SK-N-SH treated with all-trans-retinoic acid at 6 μM for 48 hours (cell line): ENCODE measurements at regions not wholly inside any gene's neighbourhood (a gene's known extent, or its start where the extent isn't known, plus 50 kb on each side); places are given as distances from the start of the nearest gene placed in this dataset.

Experiments
- ARNTL ChIP-seq: fragments of 450-650 bp; formaldehyde crosslinking; IDR thresholded peaks from 2 replicates; pipeline ENCODE4 v1.5.0; 2020; ENCODE audit warnings: low read depth, mild to moderate bottlenecking, moderate library complexity, borderline replicate concordance
- BACH2 ChIP-seq: fragments of 250-450 bp; sonication (Bioruptor Pico); IDR thresholded peaks from 2 replicates; pipeline ENCODE4 v1.9.0; 2021; ENCODE audit warnings: mild to moderate bottlenecking, borderline replicate concordance
- CREB5 ChIP-seq: fragments of 250-450 bp; sonication (Bioruptor Pico); IDR thresholded peaks from 2 replicates; pipeline ENCODE4 v1.5.1; 2020; ENCODE audit warnings: low read depth, mild to moderate bottlenecking, moderate library complexity
- ESRRG ChIP-seq: fragments of 250-450 bp; sonication (Bioruptor Pico); IDR thresholded peaks from 2 replicates; pipeline ENCODE4 v1.6.1; 2021; ENCODE audit warnings: mild to moderate bottlenecking
- ISL1 ChIP-seq: fragments of 250-450 bp; sonication (Bioruptor Pico); IDR thresholded peaks from 2 replicates; pipeline ENCODE4 v2.1.2; 2022; ENCODE audit warnings: mild to moderate bottlenecking, moderate library complexity
- PATZ1 ChIP-seq: fragments of 250-450 bp; sonication (Bioruptor Pico); IDR thresholded peaks from 2 replicates; pipeline ENCODE4 v1.8.0; 2020; ENCODE audit warnings: mild to moderate bottlenecking, moderate library complexity, borderline replicate concordance
- PPARA ChIP-seq: fragments of 250-450 bp; sonication (Bioruptor Pico); IDR thresholded peaks from 2 replicates; pipeline ENCODE4 v1.5.0; 2020; ENCODE audit warnings: mild to moderate bottlenecking, borderline replicate concordance
- TOX ChIP-seq: fragments of 250-450 bp; sonication (Bioruptor Pico); IDR thresholded peaks from 2 replicates; pipeline ENCODE4 v1.8.0; 2021; ENCODE audit warnings: mild to moderate bottlenecking, moderate library complexity, borderline replicate concordance
- ZFP3 ChIP-seq: fragments of 250-450 bp; sonication (Bioruptor Pico); IDR thresholded peaks from 2 replicates; pipeline ENCODE4 v1.5.0; 2020; ENCODE audit warnings: mild to moderate bottlenecking, moderate library complexity
- ZNF8 ChIP-seq: fragments of 450-650 bp; formaldehyde crosslinking; IDR thresholded peaks from 2 replicates; pipeline ENCODE4 v1.5.0; 2020; ENCODE audit warnings: mild to moderate bottlenecking, moderate library complexity
- TF ChIP-seq, protein P1 (sequence below): fragments of 250-450 bp; sonication (Bioruptor Pico); IDR thresholded peaks from 2 replicates; pipeline ENCODE4 v1.5.1; 2021; ENCODE audit warnings: mild to moderate bottlenecking, moderate library complexity

DNA sequence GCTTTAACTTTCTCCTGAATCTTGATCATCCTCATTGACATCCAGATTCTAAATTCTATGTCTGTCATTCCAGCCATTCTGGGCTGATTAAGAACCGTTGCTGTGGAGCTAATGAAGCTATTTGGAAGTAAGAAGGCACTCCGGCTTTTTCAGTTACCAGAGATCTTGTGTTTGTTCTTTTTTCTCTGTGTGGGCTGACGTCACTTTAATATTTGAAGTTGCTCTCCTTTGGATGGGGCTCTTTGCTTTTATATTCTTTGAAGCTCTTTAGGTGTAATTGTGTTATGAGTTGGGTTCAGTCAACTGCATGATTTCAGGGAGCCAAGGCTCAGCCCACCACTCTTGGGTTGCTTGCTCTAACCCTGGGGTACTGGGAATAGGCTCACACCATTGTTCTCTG, 460.6 kb downstream of the CDH8 start:
- TF ChIP-seq ISL1 (no peak), ZNF8 (no peak), CREB5 (no peak), PATZ1 (CRISPR knock-in tag) (no peak), PPARA (no peak), TOX (CRISPR knock-in tag) (no peak), ARNTL (CRISPR knock-in tag) (no peak), ESRRG (CRISPR knock-in tag) (no peak), ZFP3 (no peak), BACH2 (CRISPR knock-in tag) (no peak)
- TF ChIP-seq, protein P1, sequence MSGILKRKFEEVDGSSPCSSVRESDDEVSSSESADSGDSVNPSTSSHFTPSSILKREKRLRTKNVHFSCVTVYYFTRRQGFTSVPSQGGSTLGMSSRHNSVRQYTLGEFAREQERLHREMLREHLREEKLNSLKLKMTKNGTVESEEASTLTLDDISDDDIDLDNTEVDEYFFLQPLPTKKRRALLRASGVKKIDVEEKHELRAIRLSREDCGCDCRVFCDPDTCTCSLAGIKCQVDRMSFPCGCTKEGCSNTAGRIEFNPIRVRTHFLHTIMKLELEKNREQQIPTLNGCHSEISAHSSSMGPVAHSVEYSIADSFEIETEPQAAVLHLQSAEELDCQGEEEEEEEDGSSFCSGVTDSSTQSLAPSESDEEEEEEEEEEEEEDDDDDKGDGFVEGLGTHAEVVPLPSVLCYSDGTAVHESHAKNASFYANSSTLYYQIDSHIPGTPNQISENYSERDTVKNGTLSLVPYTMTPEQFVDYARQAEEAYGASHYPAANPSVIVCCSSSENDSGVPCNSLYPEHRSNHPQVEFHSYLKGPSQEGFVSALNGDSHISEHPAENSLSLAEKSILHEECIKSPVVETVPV (CRISPR knock-in tag) = no peak
